A673 (cell line): ENCODE measurements at regions not wholly inside any gene's neighbourhood (a gene's known extent, or its start where the extent isn't known, plus 50 kb on each side); places are given as distances from the start of the nearest gene placed in this dataset.

Experiments used
- CTCF ChIP-seq: fragments of 300-800, 200-600 bp; sonication (generic); conservative IDR thresholded peaks from 2 replicates; pipeline ENCODE4 v1.5.1; 2017; ENCODE audit warnings: low read depth, mild to moderate bottlenecking, antibody characterized with exemption, low read length, moderate library complexity, mixed read lengths
- EZH2 ChIP-seq: fragments of 200-600 bp; sonication (generic); IDR thresholded peaks from 2 replicates; pipeline ENCODE4 v1.6.1; 2017; ENCODE audit warnings: borderline replicate concordance, low read depth, mild to moderate bottlenecking, mixed read lengths, antibody characterized with exemption, low read length; ENCODE audit not compliant: poor library complexity, severe bottlenecking

- TF ChIP-seq EZH2 = no peak
- TF ChIP-seq CTCF = no peak
Measured at GRCh38 chr13:44117816-44118215, 238.1 kb downstream of the LACC1 start.
